ENCODE measurements at regions not wholly inside any gene's neighbourhood (a gene's known extent, or its start where the extent isn't known, plus 50 kb on each side); places are given as distances from the start of the nearest gene placed in this dataset.
A peak's percentile ranks its signal among the peaks of the same experiment; 100 is the strongest.

DNA sequence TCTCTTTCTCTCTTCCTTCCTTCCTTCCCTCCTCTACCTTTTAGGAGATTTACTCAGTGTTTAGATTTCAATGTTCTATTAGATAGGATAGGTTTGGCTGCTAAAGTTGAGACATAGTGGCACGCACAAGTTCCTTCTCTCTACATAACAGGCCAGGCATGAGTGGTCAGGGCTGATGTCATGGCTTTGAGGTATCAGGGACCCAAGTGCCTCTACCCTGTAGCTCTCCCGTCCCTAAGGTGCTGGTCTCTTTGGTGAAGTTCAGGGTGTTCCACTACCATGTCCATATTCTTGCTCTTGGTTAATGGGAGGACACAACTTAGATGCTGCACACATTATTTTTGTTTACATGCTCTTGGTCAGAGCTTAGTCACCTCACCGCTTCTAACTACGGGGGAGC is 245.3 kb downstream of the QKI start:
- Histone ChIP-seq H3K36me3 (no peaks in the 10 kb centered on the region), H3K27ac (no peak overlapping the region), H3K9me3 (no peaks in the 10 kb centered on the region), H3K27me3 (no peaks in the 10 kb centered on the region), H3K4me3 (no peak overlapping the region), H3K4me1 (peaks cover 17 to 23% of the 10 kb centered on the region in 2 donors)
- in situ Hi-C loops (cut with MboI; ENCODE audit: low sequenced_read_pairs in 4 of 4): no loop called here
- DNase-seq: no peak
- TF ChIP-seq, protein P1, sequence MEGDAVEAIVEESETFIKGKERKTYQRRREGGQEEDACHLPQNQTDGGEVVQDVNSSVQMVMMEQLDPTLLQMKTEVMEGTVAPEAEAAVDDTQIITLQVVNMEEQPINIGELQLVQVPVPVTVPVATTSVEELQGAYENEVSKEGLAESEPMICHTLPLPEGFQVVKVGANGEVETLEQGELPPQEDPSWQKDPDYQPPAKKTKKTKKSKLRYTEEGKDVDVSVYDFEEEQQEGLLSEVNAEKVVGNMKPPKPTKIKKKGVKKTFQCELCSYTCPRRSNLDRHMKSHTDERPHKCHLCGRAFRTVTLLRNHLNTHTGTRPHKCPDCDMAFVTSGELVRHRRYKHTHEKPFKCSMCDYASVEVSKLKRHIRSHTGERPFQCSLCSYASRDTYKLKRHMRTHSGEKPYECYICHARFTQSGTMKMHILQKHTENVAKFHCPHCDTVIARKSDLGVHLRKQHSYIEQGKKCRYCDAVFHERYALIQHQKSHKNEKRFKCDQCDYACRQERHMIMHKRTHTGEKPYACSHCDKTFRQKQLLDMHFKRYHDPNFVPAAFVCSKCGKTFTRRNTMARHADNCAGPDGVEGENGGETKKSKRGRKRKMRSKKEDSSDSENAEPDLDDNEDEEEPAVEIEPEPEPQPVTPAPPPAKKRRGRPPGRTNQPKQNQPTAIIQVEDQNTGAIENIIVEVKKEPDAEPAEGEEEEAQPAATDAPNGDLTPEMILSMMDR (IDR thresholded peaks at IDR 0.05 in 4 of 5, conservative IDR thresholded peaks at IDR 0.05 in 1 of 5): no peak
- no peak for TF ChIP-seq POLR2A (IDR thresholded peaks at IDR 0.05)
- ATAC-seq: no peak
- intact Hi-C loops (cut with DNase I; ENCODE audit: low total_unique reads): loop anchor here (5.0 kb wide), 1 partner anchor 297 kb away; no protein-coding TSS in a partner anchor

DNA sequence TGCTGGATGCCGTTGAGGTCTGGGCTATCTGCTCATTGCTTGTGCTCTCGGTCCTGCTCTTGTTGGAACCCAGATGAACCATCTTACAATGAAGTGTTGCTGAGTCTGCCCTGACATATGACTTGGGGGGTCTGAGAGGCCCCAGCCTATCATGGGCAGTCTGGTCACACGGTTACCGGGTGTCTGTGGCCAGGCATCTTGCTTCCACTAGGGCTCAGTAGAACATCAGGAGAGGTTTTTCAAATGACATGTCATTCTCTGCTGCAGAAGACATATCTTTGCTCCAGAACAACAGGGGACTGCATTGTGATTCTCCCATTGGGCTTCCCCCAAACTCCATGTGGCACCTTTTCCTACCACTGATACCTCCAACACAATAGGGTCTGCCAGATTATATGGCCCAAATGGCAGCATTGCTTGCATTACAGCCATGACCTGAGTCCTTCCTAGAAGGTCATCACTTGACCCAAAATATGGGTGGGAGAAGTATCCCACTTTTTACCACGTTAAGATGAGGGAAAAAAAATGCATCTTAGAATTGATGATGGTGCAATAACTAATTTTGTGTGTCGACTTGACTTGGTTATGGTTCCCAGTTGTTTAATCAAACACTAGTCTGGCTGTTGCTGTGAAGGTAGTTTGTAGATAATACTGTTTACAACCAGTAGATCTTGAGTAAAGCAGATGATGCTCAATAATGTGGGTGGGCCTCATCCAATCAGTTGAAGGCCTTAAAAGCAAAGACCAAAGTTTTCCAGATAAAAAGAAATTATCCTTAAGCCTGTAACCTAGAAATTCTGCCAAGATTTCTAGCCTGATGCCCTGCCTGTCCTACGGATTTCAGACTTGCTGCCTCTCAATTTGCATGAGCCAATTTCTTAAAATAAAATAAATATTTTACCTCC is 241.0 kb downstream of the QKI start:
- no peaks in the 10 kb centered on the region for H3K9me3 ChIP-seq
- in situ Hi-C loops (cut with MboI; ENCODE audit: low sequenced_read_pairs in 4 of 4): no loop called here

DNA sequence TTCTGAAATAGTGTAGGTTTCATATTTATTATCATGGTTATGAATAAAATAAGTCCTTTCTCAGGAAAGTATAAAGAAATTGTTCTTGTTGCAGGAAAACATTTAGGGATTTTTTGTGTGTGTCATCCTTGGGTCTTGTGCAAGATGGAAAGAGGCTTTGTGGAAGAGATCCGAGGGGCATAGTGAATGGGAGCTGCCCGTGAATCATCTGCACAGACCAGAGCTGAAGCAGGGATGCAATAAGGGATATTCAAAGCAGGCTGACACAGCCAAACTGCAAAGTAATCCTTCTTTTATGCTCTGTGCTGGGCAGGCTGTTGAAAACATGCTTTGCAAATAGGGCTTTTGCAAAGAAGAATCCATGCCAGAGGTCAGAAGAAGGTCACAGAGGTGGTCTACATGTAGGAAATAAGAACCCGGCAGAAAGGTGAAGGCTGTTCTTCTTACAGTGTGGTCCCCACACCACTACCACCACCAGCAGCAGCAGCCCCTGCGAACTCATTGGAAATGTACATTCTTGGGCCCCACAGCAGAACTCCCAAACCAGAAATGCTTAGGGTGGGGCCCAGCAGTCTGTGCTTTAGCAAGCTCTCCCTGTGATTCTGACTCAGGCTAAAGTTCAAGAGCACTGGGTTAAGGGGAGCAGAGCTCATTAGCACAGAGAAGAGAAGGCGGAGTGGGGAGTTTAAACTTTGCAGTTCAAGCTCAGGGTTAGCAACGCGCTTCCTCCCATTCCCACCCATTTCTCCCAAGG is 237.6 kb downstream of the QKI start:
- peak in 1 of 2 donors; percentile 37 for DNase-seq
- H3K36me3 ChIP-seq: no peaks in the 10 kb centered on the region
- TF ChIP-seq, protein P1 (IDR thresholded peaks at IDR 0.05 in 4 of 5, conservative IDR thresholded peaks at IDR 0.05 in 1 of 5): no peak
- TF ChIP-seq POLR2A (IDR thresholded peaks at IDR 0.05): no peak
- peak; percentile 63 to 70 for ATAC-seq
- H3K27ac ChIP-seq: no peak overlapping the region
- in situ Hi-C loops (cut with MboI; ENCODE audit: low sequenced_read_pairs in 4 of 4): no loop called here
- H3K4me3 ChIP-seq: no peak overlapping the region
- H3K4me1 ChIP-seq: no peaks in the 10 kb centered on the region
- intact Hi-C loops (cut with DNase I; ENCODE audit: low total_unique reads): no loop called here
- H3K9me3 ChIP-seq: no peaks in the 10 kb centered on the region
- no peaks in the 10 kb centered on the region for H3K27me3 ChIP-seq

More for the DNA sequence above, 241.0 kb downstream of the QKI start:
- intact Hi-C loops (cut with DNase I; ENCODE audit: low total_unique reads): no loop called here
- DNase-seq: no peak
- no peaks in the 10 kb centered on the region for H3K4me1 ChIP-seq
- no peak overlapping the region for H3K4me3 ChIP-seq
- no peaks in the 10 kb centered on the region for H3K27me3 ChIP-seq
- no peaks in the 10 kb centered on the region for H3K36me3 ChIP-seq
- TF ChIP-seq, protein P1 (IDR thresholded peaks at IDR 0.05 in 4 of 5, conservative IDR thresholded peaks at IDR 0.05 in 1 of 5): no peak
- no peak for TF ChIP-seq POLR2A (IDR thresholded peaks at IDR 0.05)
- no peak overlapping the region for H3K27ac ChIP-seq
- no peak for ATAC-seq

DNA sequence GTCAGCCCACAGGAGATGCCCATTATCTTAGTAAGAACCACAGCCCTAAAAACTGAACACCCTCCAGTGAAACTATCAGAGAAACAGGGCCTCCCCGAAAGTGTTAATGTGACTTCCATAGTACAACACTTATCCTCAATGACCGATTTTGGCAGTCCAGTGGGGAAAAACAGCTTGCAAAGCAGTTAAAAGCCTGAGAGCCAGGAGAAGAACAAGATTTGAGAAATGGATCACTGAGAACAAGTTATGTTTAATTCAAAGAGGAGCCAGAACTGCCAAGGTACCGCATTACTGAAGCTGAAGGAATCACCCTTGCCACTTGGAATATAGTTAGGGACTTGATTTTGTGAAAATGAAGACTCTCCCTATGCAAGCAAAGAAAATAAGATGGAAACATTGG is 236.9 kb downstream of the QKI start:
- TF ChIP-seq, protein P1 (IDR thresholded peaks at IDR 0.05 in 4 of 5, conservative IDR thresholded peaks at IDR 0.05 in 1 of 5): no peak
- TF ChIP-seq POLR2A (IDR thresholded peaks at IDR 0.05): no peak
- no peak overlapping the region for H3K27ac ChIP-seq
- intact Hi-C loops (cut with DNase I; ENCODE audit: low total_unique reads): no loop called here
- no peak overlapping the region for H3K4me3 ChIP-seq
- no peaks in the 10 kb centered on the region for H3K27me3 ChIP-seq
- ATAC-seq (no peak), DNase-seq (no peak)
- H3K36me3 ChIP-seq: no peaks in the 10 kb centered on the region
- no peaks in the 10 kb centered on the region for H3K9me3 ChIP-seq
- in situ Hi-C loops (cut with MboI; ENCODE audit: low sequenced_read_pairs in 4 of 4): no loop called here
- H3K4me1 ChIP-seq: no peaks in the 10 kb centered on the region

Measured in gastrocnemius medialis (tissue), 4 donors.